HL-60 (cell line): ENCODE measurements at regions not wholly inside any gene's neighbourhood (a gene's known extent, or its start where the extent isn't known, plus 50 kb on each side); places are given as distances from the start of the nearest gene placed in this dataset.

ENCODE experiments used
- GABPA ChIP-seq: IDR thresholded peaks from 2 replicates; pipeline ENCODE4 v1.6.1; 2012; ENCODE audit warnings: low read depth
- POLR2AphosphoS5 ChIP-seq: IDR thresholded peaks from 2 replicates; pipeline ENCODE4 v1.6.1; 2012; ENCODE audit warnings: low read depth
- SPI1 ChIP-seq: IDR thresholded peaks from 2 replicates; pipeline ENCODE4 v1.6.1; 2012; ENCODE audit warnings: low read depth, mild to moderate bottlenecking, borderline replicate concordance
- TF ChIP-seq, protein P1 (sequence below): IDR thresholded peaks from one replicate; pipeline ENCODE4 v1.5.1; 2011; ENCODE audit warnings: low read length, control low read depth, inconsistent platforms; ENCODE audit not compliant: insufficient read depth
- TF ChIP-seq, protein P2 (sequence below): IDR thresholded peaks from 2 replicates; pipeline ENCODE4 v1.6.1; 2012; ENCODE audit warnings: low read depth; ENCODE audit not compliant: insufficient replicate concordance

DNA sequence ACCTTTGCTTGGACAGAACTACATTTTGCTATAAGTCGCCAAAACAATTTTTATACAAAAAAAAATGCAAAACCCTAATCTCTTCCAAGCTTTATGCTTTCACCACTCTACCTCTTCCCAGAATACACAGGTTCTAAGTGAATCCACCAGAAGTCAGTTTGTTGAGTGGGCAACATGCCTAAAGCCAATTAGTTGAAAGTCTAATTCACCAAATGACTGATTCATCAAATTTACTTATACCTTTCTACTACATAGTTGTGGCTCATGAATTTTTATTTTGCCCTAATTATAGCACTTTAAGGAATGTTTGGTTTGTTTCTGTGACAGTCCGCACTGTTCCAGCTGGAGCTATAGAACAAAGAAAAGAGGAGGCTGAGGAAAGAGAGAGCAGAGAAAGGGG, 265.9 kb upstream of the TGFBR2 start:
- TF ChIP-seq POLR2AphosphoS5 (no peak), GABPA (no peak), SPI1 (no peak)
- TF ChIP-seq, protein P1, sequence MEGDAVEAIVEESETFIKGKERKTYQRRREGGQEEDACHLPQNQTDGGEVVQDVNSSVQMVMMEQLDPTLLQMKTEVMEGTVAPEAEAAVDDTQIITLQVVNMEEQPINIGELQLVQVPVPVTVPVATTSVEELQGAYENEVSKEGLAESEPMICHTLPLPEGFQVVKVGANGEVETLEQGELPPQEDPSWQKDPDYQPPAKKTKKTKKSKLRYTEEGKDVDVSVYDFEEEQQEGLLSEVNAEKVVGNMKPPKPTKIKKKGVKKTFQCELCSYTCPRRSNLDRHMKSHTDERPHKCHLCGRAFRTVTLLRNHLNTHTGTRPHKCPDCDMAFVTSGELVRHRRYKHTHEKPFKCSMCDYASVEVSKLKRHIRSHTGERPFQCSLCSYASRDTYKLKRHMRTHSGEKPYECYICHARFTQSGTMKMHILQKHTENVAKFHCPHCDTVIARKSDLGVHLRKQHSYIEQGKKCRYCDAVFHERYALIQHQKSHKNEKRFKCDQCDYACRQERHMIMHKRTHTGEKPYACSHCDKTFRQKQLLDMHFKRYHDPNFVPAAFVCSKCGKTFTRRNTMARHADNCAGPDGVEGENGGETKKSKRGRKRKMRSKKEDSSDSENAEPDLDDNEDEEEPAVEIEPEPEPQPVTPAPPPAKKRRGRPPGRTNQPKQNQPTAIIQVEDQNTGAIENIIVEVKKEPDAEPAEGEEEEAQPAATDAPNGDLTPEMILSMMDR: no peak
- TF ChIP-seq, protein P2, sequence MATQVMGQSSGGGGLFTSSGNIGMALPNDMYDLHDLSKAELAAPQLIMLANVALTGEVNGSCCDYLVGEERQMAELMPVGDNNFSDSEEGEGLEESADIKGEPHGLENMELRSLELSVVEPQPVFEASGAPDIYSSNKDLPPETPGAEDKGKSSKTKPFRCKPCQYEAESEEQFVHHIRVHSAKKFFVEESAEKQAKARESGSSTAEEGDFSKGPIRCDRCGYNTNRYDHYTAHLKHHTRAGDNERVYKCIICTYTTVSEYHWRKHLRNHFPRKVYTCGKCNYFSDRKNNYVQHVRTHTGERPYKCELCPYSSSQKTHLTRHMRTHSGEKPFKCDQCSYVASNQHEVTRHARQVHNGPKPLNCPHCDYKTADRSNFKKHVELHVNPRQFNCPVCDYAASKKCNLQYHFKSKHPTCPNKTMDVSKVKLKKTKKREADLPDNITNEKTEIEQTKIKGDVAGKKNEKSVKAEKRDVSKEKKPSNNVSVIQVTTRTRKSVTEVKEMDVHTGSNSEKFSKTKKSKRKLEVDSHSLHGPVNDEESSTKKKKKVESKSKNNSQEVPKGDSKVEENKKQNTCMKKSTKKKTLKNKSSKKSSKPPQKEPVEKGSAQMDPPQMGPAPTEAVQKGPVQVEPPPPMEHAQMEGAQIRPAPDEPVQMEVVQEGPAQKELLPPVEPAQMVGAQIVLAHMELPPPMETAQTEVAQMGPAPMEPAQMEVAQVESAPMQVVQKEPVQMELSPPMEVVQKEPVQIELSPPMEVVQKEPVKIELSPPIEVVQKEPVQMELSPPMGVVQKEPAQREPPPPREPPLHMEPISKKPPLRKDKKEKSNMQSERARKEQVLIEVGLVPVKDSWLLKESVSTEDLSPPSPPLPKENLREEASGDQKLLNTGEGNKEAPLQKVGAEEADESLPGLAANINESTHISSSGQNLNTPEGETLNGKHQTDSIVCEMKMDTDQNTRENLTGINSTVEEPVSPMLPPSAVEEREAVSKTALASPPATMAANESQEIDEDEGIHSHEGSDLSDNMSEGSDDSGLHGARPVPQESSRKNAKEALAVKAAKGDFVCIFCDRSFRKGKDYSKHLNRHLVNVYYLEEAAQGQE: no peak
